ENCODE measurements at regions not wholly inside any gene's neighbourhood (a gene's known extent, or its start where the extent isn't known, plus 50 kb on each side); places are given as distances from the start of the nearest gene placed in this dataset.
"Not testable (repeated sequence)": the region's sequence is repeated elsewhere in the genome, so short reads cannot be mapped to it uniquely, and the experiment has no call there.

- ATAC-seq (no peak), DNase-seq (ENCODE audit: low spot score) (no peak)
Observed at GRCh38 chr2:78686625-78687153, 338.8 kb upstream of the REG3G start.

- DNase-seq (ENCODE audit: low spot score) (no peak), ATAC-seq (no peak)
Observed at GRCh38 chr2:78699696-78700095, 325.8 kb upstream of the REG3G start.

DNA sequence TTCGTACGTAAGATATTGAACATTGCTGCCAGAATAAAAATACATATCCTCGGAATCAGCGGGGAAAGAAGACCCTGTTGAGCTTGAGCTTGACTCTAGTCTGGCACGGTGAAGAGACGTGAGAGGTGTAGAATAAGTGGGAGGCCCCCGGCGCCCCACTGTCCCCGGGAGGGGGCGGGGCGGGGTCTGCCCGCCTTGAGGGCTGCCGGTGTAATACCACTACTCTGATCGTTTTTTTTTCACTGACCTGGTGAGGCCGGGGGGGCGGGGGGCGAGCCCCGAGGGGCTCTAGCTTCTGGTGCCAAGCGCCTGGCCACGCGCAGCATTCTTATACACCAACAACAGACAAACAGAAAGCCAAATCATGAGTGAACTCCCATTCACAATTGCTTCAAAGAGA is 324.0 kb upstream of the REG3G start:
- DNase-seq (ENCODE audit: low spot score) = no peak
- no peak for ATAC-seq

GRCh38 chr2:78707776-78708386 is 317.6 kb upstream of the REG3G start:
- DNase-seq (ENCODE audit: low spot score) (no peak), ATAC-seq (no peak)

- DNase-seq (ENCODE audit: low spot score) = no peak
- ATAC-seq = no peak
Observed at GRCh38 chr2:78710632-78711375, 314.7 kb upstream of the REG3G start.

DNA sequence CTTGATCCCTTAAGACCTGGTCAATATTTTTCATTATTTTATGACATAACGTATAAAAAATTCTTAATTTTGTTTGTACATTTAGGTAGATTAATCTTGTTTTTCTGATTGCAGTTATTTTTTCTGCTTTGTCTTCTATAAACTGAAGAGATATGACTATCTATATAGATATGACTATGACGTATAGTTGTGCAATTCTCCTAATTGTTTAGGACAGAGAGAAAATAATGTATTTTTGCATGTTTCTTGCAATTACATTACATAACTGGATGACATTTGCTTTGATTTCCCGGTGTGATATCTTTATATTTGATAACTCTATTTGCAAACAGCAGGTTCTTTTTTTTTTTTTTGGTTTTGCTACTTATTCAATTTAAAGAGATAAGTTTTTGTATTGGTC is 310.2 kb upstream of the REG3G start:
- ATAC-seq (no peak), DNase-seq (ENCODE audit: low spot score) (no peak)

DNA sequence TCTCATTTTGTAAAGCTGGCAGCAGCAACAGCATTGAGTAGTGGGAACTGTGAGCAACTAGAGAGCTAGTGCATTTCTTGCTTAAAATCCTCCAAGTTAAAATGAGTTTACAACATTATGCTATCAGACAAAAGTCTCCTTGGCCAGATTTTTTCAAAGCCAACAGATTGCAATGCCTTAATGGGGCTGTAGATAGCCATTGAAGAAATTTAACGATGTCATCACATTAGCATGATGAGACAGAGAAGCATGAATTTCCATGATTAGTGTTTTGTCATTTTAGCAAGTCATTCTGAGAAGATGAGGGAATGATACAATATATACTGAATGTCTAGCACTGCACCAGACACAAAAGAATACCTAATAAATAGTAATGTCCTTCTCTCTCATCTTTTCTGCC is 307.5 kb upstream of the REG3G start:
- ATAC-seq = no peak
- DNase-seq (ENCODE audit: low spot score) = no peak

DNA sequence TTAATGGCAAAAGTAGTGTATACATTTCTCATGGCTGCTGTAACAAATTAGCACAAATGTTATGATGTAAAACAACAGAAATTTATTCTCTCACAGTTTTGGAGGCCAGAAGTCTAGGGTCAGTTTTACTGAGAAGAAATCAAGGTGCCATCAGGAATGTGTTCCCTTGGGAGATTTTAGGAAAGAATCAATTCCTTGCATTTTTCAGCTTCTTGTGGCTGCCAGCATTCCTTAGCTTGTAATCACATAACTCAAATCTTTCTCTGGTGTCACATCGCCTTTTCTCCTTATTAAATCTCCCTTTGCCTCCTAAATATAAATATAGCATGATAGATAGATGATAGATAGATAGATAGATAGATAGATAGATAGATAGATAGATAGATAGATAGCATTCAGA is 307.0 kb upstream of the REG3G start:
- ATAC-seq (no peak), DNase-seq (ENCODE audit: low spot score) (no peak)

DNA sequence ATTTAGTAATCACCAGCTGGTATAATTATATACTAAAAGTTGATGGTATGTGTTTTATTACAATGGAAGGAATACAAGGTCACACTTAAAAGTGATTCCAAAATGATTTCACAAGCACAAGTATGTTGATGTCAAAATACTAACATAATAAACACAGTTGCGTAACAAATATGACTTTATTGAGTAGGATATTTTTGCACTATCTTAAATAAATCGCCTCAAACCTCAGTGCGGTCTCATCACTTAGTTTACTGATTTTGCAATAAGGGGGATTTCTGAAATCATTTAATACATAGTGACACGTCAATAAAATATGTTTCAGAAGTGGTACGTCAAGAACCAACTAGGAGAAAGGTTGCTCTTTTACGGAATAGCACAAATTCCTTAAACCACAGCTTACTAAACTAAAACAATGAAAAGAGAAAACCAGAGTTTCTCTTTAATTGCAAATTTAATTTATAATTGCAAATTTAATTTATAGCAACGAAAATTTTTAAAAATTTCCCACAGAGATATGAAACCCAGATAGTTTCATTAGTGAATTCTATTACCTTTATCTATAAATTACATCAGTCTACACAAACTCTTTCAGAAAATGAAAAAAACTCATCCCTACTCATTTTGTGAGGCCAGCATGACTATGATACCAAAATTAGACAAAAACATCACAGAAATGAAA is 304.0 kb upstream of the REG3G start:
- ATAC-seq = no peak

GRCh38 chr2:78734221-78734620 is 291.3 kb upstream of the REG3G start:
- DNase-seq (ENCODE audit: low spot score) = no peak
- ATAC-seq = no peak

More for the DNA sequence above, 304.0 kb upstream of the REG3G start:
- no peak for DNase-seq (ENCODE audit: low spot score)

GRCh38 chr2:78739282-78739681 is 286.2 kb upstream of the REG3G start:
- DNase-seq (ENCODE audit: low spot score) = no peak
- no peak for ATAC-seq

GRCh38 chr2:78749638-78750037 is 275.9 kb upstream of the REG3G start:
- ATAC-seq (no peak), DNase-seq (ENCODE audit: low spot score) (no peak)

DNA sequence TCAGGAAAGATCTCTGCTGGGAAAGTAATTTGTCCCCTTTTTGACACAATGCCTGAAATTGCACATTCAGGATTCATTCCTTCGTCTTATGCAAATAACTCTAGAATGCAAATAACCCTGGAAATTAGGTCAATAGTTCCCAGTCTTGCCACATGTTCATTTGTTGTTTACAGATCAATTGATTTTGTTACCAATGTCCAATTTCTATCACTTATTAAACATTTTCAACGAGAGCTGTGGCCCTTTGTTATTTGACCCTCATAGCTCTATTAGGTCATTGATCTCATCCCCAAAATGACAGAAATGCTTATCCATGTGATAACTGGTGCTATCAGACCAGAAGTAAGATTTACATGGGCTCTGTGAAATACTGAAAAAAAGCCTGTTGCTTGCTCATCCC is 275.3 kb upstream of the REG3G start:
- DNase-seq (ENCODE audit: low spot score) = no peak
- no peak for ATAC-seq

DNA sequence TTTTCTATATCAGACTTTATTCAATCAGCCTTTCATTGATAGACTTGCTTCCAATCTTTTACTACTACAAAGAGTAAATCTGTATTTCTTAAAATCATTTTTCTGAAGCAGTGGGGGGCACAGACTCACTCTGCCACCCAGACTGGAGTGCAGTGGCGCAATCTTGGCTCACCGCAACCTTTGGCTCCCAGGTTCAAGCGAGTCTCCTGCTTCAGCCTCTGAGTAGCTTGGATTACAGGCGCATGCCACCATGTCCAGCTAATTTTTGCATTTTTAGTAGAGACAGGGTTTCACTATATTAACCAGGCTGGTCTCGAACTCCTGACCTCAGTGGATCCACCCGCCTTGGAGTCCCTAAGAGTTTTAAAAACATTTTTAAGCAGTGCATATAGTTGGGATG is 270.6 kb upstream of the REG3G start:
- no peak for DNase-seq (ENCODE audit: low spot score)
- ATAC-seq = no peak

DNA sequence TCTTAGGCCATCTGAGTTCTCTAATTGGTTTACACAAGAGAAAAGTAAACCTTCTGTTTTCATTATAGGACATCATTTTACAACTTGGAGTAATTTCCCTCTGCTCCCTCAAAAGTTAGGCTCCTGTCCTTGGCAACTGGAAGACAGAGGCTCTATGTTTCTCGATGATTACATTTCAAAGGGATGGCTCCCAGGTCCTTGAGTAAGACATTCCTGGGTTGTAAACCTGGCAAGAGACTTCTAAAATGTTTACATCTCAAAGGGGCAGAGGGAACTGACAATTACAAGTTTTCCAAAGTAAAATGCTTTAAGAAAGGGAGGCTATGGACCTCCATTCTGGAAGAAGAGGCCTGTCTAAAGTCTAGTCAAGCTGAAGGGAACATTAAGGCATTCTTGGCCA is 268.3 kb upstream of the REG3G start:
- DNase-seq (ENCODE audit: low spot score) (no peak), ATAC-seq (no peak)

DNA sequence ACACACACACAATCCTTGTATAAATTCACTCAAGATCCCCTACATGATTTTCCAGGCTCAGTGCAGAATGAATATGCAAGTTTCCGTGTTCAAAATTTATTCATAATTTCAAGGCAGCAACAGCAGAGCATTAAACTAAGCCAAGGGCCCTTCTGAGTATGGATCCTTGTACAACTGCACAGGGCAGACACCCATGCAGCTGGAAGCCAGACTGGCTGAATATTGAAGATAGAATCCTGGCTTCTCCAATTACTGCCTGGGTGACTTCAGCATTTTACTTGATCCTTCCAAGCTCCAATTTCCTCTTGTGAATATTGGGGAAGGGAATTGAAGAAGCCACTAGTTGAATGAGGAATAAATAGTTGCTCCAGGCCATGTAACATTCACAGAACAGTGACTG is 267.9 kb upstream of the REG3G start:
- ATAC-seq (no peak), DNase-seq (ENCODE audit: low spot score) (no peak)

GRCh38 chr2:78758765-78759164 is 266.7 kb upstream of the REG3G start:
- ATAC-seq = not testable (repeated sequence)

GRCh38 chr2:78766459-78766858 is 259.0 kb upstream of the REG3G start:
- DNase-seq (ENCODE audit: low spot score) (no peak), ATAC-seq (no peak)

More at GRCh38 chr2:78758765-78759164, 266.7 kb upstream of the REG3G start:
- not testable (repeated sequence) for DNase-seq (ENCODE audit: low spot score)

DNA sequence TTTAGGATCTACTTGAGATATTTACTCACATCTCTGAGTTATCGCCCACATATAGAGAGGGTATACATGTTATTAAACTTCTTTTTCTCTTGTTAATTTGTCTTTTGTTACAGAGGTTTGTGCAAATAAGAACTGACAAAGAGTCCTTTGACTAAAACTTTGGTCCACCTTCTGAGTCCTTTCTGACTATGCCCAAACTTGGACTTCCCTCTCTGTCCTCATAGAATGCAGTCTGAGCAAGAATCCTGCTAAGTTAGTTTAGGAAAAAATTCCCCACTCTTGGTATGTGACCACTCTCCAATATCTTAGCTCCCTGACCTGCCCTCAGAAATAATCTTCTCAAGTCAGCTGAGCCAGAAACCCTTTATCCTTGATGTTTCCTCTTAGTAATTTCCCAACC is 257.5 kb upstream of the REG3G start:
- DNase-seq (ENCODE audit: low spot score) = no peak
- no peak for ATAC-seq

- DNase-seq (ENCODE audit: low spot score) = no peak
- no peak for ATAC-seq
Observed at GRCh38 chr2:78775291-78775690, 250.2 kb upstream of the REG3G start.

- ATAC-seq (no peak), DNase-seq (ENCODE audit: low spot score) (no peak)
Observed at GRCh38 chr2:78778756-78779510, 246.6 kb upstream of the REG3G start.

Measured in left lobe of liver (tissue), 2 donors.